Small intestine (tissue), 7 donors: ENCODE measurements at regions not wholly inside any gene's neighbourhood (a gene's known extent, or its start where the extent isn't known, plus 50 kb on each side); places are given as distances from the start of the nearest gene placed in this dataset.
A peak's percentile ranks its signal among the peaks of the same experiment; 100 is the strongest.

Experiments used
- DNase-seq, 2 donors: peaks; one replicate each; pipeline versions ENCODE4 v3.0.0 to v3.0.0-alpha.2; 2013
- FAIRE-seq: peaks from 2 replicates; lab custom pipeline; 2012; peaks lifted over from hg19 to GRCh38; lab: Jason Lieb, UNC
- H3K27ac ChIP-seq, 3 donors: one replicate each; pipeline ENCODE4 v1.5.1; 2013; ENCODE audit warnings: low read length in 2 of 3, mild to moderate bottlenecking in 2 of 3, control low read depth in 1 of 3, inconsistent platforms in 1 of 3, low read depth in 1 of 3, moderate library complexity in 1 of 3
- H3K27me3 ChIP-seq, 3 donors: one replicate each; pipeline ENCODE4 v1.6.1; 2013; ENCODE audit warnings: low read length in 3 of 3, inconsistent platforms in 1 of 3; ENCODE audit not compliant: control insufficient read depth in 3 of 3, insufficient read depth in 3 of 3
- H3K36me3 ChIP-seq, 3 donors: one replicate each; pipeline ENCODE4 v1.6.1; 2013; ENCODE audit warnings: low read length in 3 of 3, inconsistent platforms in 1 of 3, low read depth in 1 of 3, mild to moderate bottlenecking in 1 of 3, moderate library complexity in 1 of 3; ENCODE audit not compliant: control insufficient read depth in 3 of 3, insufficient read depth in 2 of 3
- H3K4me1 ChIP-seq, 3 donors: one replicate each; pipeline ENCODE4 v1.6.1; 2013; ENCODE audit warnings: low read length in 2 of 3, inconsistent platforms in 1 of 3, low read depth in 1 of 3, mild to moderate bottlenecking in 1 of 3, moderate library complexity in 1 of 3; ENCODE audit not compliant: control insufficient read depth in 3 of 3, insufficient read depth in 2 of 3
- H3K4me3 ChIP-seq, 3 donors: one replicate each; pipeline ENCODE4 v1.5.1; 2013; ENCODE audit warnings: low read length in 3 of 3, control low read depth in 1 of 3, inconsistent platforms in 1 of 3, low read depth in 1 of 3, mild to moderate bottlenecking in 1 of 3, moderate library complexity in 1 of 3
- H3K9me3 ChIP-seq, 2 donors: one replicate each; pipeline ENCODE4 v1.6.1; 2013; ENCODE audit warnings: low read depth in 1 of 2, low read length in 1 of 2; ENCODE audit not compliant: control insufficient read depth in 2 of 2, insufficient read depth in 1 of 2
- WGBS, 3 donors: extraction: QIAGEN DNeasy Blood & Tissue Kit; methylation state at CpG; one replicate each; pipeline ENCODE4 v1.1.7; 2013; 5-methylcytosine and 5-hydroxymethylcytosine counted together
- donor health status: healthy with polysubstance abuse.
- donor health status: control.
- donor health status: control.
- donor health status: Bipolar disorder and iron deficiency.
- donor health status: healthy.

GRCh38 chr1:68703921-68704354, 207.1 kb upstream of the DEPDC1 start:
- H3K27ac ChIP-seq: no peak overlapping the region
- no peaks in the 10 kb centered on the region for H3K4me1 ChIP-seq
- H3K36me3 ChIP-seq: no peaks in the 10 kb centered on the region
- 13 to 55% (median 23%) methylated on average over 2 of the region's 2 CpGs for WGBS, 3 donors
- H3K27me3 ChIP-seq: no peaks in the 10 kb centered on the region
- no peaks in the 10 kb centered on the region for H3K9me3 ChIP-seq
- DNase-seq (no peak), FAIRE-seq (no peak)
- H3K4me3 ChIP-seq: no peak overlapping the region

GRCh38 chr1:68704800-68705443, 208.0 kb upstream of the DEPDC1 start:
- no peaks in the 10 kb centered on the region for H3K36me3 ChIP-seq
- no peak for FAIRE-seq
- peaks cover 0 to 2% of the 10 kb centered on the region in 2 donors for H3K9me3 ChIP-seq
- no peak overlapping the region for H3K4me3 ChIP-seq
- H3K4me1 ChIP-seq: no peaks in the 10 kb centered on the region
- no peaks in the 10 kb centered on the region for H3K27me3 ChIP-seq
- WGBS, 3 donors: 57 to 67% (median 63%) methylated on average over 2 of the region's 2 CpGs
- DNase-seq: no peak
- no peak overlapping the region for H3K27ac ChIP-seq

GRCh38 chr1:68705466-68705865, 208.6 kb upstream of the DEPDC1 start:
- Histone ChIP-seq H3K4me3 (no peak overlapping the region), H3K36me3 (no peaks in the 10 kb centered on the region), H3K27ac (no peak overlapping the region), H3K27me3 (no peaks in the 10 kb centered on the region), H3K4me1 (no peaks in the 10 kb centered on the region), H3K9me3 (peaks cover 0 to 7% of the 10 kb centered on the region in 2 donors)
- DNase-seq (no peak), FAIRE-seq (no peak)

- peaks cover 0 to 10% of the 10 kb centered on the region in 2 donors for H3K9me3 ChIP-seq
- FAIRE-seq (no peak), DNase-seq (no peak)
- H3K4me3 ChIP-seq: no peak overlapping the region
- no peaks in the 10 kb centered on the region for H3K4me1 ChIP-seq
- WGBS, 3 donors: 72 to 85% (median 80%) methylated on average over 4 of the region's 4 CpGs
- H3K36me3 ChIP-seq: no peaks in the 10 kb centered on the region
- no peak overlapping the region for H3K27ac ChIP-seq
- no peaks in the 10 kb centered on the region for H3K27me3 ChIP-seq
Observed at GRCh38 chr1:68706639-68707317, 209.9 kb upstream of the DEPDC1 start.

- no peak overlapping the region for H3K27ac ChIP-seq
- H3K36me3 ChIP-seq: no peaks in the 10 kb centered on the region
- no peaks in the 10 kb centered on the region for H3K27me3 ChIP-seq
- H3K9me3 ChIP-seq: no peaks in the 10 kb centered on the region
- no peak overlapping the region for H3K4me3 ChIP-seq
- FAIRE-seq: no peak
- DNase-seq: no peak
- no peaks in the 10 kb centered on the region for H3K4me1 ChIP-seq
- 24 to 51% (median 38%) methylated on average over 1 of the region's 1 CpG for WGBS, 3 donors
Observed at GRCh38 chr1:68717330-68717729, 220.4 kb upstream of the DEPDC1 start.

- Histone ChIP-seq H3K9me3 (no peaks in the 10 kb centered on the region), H3K27ac (no peak overlapping the region), H3K4me3 (peak overlapping the region in 1 of 3 donors; percentile 5), H3K4me1 (no peaks in the 10 kb centered on the region), H3K36me3 (no peaks in the 10 kb centered on the region), H3K27me3 (no peaks in the 10 kb centered on the region)
- no peak for FAIRE-seq
- no peak for DNase-seq
- 54 to 87% (median 74%) methylated on average over 1 of the region's 1 CpG for WGBS, 3 donors
Observed at GRCh38 chr1:68720476-68720875, 223.6 kb upstream of the DEPDC1 start.

GRCh38 chr1:68723791-68724190, 226.9 kb upstream of the DEPDC1 start:
- no peak overlapping the region for H3K4me3 ChIP-seq
- H3K4me1 ChIP-seq: no peaks in the 10 kb centered on the region
- H3K27ac ChIP-seq: no peak overlapping the region
- H3K36me3 ChIP-seq: no peaks in the 10 kb centered on the region
- 83 to 94% (median 87%) methylated on average over 1 of the region's 1 CpG for WGBS, 3 donors
- DNase-seq (no peak), FAIRE-seq (no peak)
- H3K9me3 ChIP-seq: no peaks in the 10 kb centered on the region
- H3K27me3 ChIP-seq: no peaks in the 10 kb centered on the region

GRCh38 chr1:68725001-68725752, 228.3 kb upstream of the DEPDC1 start:
- DNase-seq: peak in 1 of 2 donors; percentile 3
- H3K27me3 ChIP-seq: no peaks in the 10 kb centered on the region
- FAIRE-seq: no peak
- 32 to 40% (median 40%) methylated on average over 2 of the region's 2 CpGs for WGBS, 3 donors
- H3K4me1 ChIP-seq: no peaks in the 10 kb centered on the region
- no peak overlapping the region for H3K4me3 ChIP-seq
- no peaks in the 10 kb centered on the region for H3K36me3 ChIP-seq
- H3K9me3 ChIP-seq: no peaks in the 10 kb centered on the region
- H3K27ac ChIP-seq: no peak overlapping the region
